ENCODE measurements at regions not wholly inside any gene's neighbourhood (a gene's known extent, or its start where the extent isn't known, plus 50 kb on each side); places are given as distances from the start of the nearest gene placed in this dataset.
"Not testable (repeated sequence)": the region's sequence is repeated elsewhere in the genome, so short reads cannot be mapped to it uniquely, and the experiment has no call there.

GRCh38 chr2:160584972-160585494 is 91.4 kb upstream of the RBMS1 start:
- DNase-seq: no peak

- no peak for DNase-seq
Measured at GRCh38 chr2:160590664-160591063, 97.1 kb upstream of the RBMS1 start.

- no peak for DNase-seq
Measured at GRCh38 chr2:160592401-160592800, 98.8 kb upstream of the RBMS1 start.

- no peak for DNase-seq
Measured at GRCh38 chr2:160592993-160593392, 99.4 kb upstream of the RBMS1 start.

DNA sequence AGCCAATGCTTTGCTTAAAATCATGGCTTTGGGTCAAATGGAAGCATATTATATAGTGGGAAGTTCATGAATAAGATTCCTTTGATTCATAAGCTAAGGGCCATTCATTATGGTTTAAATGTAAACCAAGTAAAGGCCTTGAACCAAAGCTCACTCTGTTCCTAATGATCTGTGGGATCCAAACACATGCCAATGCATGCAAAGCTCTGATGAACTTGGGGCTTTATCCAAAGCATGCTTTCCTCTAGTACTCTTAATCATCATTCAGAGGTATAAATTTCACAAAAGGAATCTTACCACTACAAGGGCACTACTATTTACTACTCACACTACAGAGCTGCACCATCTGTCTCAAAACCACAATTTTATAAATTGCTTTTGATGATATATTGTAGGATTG is 102.8 kb upstream of the RBMS1 start:
- DNase-seq: no peak

DNA sequence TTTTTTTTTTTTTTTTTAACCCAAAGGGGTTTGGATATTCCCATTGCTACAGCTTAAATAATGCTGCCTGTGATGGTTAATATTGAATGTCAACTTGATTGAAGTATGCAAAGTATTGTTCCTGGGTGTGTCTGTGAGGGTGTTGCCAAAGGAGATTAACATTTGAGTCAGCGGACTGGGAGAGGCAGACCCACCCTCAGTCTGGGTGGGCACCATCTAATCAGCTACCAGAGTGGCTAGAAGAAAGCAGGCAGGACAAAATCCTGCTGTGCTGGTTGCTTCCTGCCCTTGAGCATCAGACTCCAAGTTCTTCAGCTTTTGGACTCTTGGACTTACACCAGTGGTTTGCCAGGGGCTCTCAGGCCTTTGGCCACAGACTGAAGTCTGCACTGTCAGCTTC is 106.8 kb upstream of the RBMS1 start:
- DNase-seq: not testable (repeated sequence)

GRCh38 chr2:160602073-160602472 is 108.5 kb upstream of the RBMS1 start:
- no peak for DNase-seq

DNA sequence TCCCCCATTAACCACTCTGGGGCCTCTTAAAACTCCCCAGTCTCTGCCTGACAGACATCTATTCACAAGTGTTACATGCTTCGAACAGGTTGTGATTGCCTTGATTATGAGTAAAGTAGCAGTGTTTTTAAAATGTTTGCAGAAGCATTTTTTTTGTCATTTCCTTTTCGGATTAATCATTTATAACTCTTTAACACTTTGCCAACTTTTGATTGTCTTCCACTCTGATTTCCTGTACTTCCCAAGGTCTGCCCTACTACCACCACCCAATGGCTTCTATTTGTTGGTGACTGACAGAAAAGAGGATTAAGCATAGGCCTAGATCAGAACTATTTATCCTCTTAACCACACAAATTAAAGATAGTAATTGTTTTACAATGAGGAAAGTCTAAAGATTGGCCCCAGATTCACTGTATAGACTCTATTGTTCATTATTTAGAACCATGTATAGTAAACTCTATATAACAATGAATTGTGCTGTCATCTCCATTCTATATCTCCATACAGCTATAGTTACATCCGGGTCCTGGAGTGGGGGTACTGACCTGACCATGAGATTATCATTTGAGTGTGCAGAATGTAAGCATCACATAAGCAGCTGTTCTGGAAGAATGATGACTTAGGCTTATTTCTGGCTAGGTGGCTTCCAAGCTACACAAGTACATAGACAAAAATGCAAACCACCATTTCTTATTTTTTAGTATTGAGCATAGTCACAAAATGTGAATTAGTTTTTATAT is 110.3 kb upstream of the RBMS1 start:
- no peak for DNase-seq

- DNase-seq: no peak
Measured at GRCh38 chr2:160606341-160606740, 112.7 kb upstream of the RBMS1 start.

DNA sequence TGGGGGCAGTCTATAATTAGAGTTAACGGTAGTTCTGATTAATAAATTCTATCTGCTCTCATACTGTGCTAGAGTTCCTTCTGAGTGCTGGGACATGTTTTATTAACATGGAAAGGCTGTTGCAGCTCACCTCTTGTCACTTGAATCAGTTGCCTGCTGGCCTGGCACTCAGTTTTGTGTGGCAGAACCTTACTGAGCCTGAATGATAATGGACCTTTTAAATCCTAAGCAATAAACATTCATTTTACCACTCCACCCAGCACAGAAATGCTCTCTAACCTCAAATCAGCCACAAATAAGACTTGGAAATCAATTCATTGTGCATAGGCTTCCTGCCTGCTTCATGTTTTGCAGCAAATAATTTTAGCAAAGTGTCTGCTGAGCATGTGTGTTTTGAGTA is 115.0 kb upstream of the RBMS1 start:
- DNase-seq: no peak

DNA sequence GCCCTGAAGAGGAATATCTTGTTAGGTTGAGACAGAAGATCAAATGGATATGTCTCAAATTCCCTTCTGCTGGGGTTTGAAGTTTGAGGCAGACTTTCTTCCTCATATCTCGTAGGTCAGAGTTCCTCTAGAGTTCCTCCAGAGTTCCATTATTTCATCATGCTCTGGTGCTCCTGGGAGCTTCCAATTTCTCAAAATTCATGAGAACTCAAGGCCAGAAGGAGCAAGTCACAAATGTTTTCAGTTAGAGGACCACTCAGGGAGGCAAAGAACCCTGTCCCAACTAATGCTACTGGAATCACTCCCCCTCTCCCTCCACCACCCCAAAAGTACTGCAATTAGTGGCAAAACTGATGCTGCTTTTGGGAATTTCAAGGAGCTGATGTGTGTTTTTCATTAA is 115.7 kb upstream of the RBMS1 start:
- no peak for DNase-seq

DNA sequence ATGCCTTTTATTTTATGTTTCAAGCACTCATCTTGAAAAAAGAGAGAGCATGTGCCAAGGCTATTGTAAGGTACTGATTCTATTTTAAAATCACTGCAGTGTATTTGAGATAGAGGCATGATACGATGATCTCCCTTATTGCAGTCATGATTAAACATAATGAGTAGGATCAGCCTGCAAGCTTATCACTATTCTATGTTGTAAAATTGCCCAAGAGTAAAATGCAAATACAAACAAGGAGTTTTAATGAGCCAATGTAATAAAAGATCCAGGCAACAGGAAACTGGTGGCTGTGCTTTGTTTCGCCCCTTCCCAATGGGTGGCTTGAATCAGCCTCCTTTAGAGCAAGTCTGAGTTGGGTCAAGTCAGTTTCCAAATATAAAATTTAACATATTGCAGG is 116.4 kb upstream of the RBMS1 start:
- no peak for DNase-seq

DNA sequence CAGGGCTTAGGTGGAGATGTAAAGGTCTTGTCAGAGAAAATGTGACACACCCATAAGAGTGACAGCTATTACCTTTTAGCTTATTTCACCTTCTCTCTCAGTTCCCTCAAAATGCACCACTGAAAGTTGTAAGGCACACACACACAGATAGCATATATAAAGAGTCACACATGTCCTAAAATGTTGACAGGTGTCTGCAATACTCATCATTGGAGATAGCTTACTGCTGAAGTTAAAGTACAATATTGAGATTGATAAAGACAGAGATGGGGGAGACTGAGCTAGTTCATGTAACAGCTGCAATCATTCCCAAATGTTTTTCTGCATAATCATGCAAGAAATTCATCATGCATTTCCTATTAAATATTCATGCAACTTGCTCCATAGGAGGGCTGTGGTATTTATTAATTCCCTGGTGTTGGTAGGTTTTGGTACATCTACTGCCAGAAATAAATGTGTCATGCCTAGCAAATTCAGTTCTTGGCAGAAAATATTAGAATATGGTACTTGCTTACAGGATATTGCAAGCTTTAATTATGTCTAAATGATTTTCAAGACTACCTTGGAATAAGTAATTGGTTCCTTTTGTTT is 118.8 kb upstream of the RBMS1 start:
- no peak for DNase-seq

DNA sequence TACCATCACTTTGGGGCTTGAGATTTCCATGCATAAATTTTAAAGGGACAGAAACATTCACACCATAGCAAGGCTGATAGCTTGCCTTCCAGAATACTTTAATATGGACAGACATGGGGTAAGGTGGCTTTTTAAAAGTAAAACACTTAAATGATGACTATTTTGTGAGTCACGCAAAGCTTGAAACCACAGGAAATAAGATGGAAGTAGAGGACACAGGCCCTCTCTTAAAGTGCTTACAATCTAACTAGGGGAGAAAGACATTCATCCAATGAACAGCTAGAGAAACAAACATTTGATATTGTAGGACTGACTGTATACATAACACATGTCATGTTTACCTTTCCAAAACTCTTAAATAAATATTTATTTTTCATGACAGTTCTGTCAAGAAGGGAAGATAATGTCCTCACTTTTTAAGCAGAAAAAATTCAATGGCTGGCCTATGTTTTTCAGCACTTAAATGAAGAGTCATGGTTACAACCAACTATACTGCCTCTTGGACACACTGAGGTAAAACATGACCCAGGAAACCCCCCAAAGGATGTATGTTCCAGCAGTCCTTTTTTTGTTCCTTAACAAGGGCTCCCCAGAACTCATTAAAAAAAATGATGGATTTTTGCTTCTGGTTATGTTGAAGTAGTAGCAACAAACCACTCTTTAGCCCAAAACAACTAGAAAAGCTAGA is 120.0 kb upstream of the RBMS1 start:
- DNase-seq: no peak

GRCh38 chr2:160614391-160614790 is 120.8 kb upstream of the RBMS1 start:
- no peak for DNase-seq

GRCh38 chr2:160615706-160616105 is 122.1 kb upstream of the RBMS1 start:
- no peak for DNase-seq

DNA sequence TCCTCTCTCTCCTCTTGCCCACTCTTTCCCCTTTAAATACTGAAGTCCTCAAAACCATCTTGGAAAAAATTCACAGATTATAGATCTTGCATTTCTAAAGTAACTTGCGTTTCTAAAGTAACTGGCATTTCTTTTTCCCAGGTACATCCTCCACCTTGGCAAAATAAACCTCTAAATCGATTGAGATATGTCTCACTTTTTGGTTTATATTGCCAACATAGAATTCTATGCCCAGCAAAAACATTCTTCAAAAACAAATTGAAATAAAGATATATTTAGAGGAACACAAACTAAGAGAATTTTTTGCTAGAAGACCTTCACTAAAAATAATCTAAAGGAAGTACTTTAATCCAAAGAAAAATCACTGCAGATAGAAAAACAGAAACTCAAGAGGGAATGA is 122.5 kb upstream of the RBMS1 start:
- no peak for DNase-seq

DNA sequence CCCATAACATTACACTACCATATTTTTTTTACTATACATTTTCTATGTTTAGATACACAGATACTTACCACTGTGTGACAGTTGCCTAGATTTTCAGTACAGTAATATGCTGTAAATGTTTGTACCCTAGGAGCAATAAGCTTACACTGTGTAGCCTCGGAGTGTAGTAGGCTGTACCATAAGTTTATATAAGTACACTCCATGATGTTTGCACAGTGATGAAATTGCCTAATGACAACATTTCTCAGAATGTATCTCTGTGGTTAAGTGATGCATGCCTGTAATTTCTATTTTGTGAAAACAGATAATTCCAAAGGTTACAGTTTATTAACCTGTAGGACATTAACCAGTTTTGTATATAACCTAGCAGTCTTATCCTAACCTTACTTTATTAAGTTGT is 128.1 kb upstream of the RBMS1 start:
- DNase-seq: no peak

- not testable (repeated sequence) for DNase-seq
Measured at GRCh38 chr2:160628020-160628637, 134.5 kb upstream of the RBMS1 start.

DNA sequence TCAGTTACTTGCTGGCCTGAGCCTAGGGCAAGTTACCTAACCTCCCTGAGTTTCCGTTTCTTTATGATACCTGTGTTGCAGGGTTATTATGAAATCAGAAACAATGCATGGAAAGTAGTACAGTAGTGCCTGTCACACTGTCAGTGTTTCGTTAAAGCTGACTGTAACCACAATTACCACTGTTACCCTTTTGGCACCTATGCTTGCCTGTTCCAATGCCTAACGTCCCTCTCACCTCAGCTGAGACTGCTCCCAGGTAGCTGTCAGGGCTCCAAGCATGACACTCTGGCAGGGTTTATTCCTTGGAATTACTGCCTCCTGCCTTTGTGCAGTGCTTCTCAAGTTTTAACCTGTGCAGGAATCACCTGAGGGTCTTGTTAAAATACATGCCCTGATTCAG is 135.2 kb upstream of the RBMS1 start:
- no peak for DNase-seq

- DNase-seq: no peak
Measured at GRCh38 chr2:160630801-160631590, 137.4 kb upstream of the RBMS1 start.

GRCh38 chr2:160632084-160632975 is 138.7 kb upstream of the RBMS1 start:
- no peak for DNase-seq
